Ectodermal cell (in vitro differentiated cells): ENCODE measurements at regions not wholly inside any gene's neighbourhood (a gene's known extent, or its start where the extent isn't known, plus 50 kb on each side); places are given as distances from the start of the nearest gene placed in this dataset.
"Not testable (repeated sequence)": the region's sequence is repeated elsewhere in the genome, so short reads cannot be mapped to it uniquely, and the experiment has no call there.

Experiments used
- H3K27ac ChIP-seq: 2 replicates; pipeline ENCODE4 v1.7.0; 2013; ENCODE audit warnings: mild to moderate bottlenecking, low read depth, low read length; ENCODE audit not compliant: insufficient read depth, poor library complexity, severe bottlenecking
- H3K27me3 ChIP-seq: 2 replicates; pipeline ENCODE4 v1.7.0; 2013; ENCODE audit warnings: mild to moderate bottlenecking, low read length; ENCODE audit not compliant: insufficient read depth, control insufficient read depth, poor library complexity, severe bottlenecking
- H3K36me3 ChIP-seq: one replicate; pipeline ENCODE4 v1.7.0; 2013; ENCODE audit warnings: low read length; ENCODE audit not compliant: control insufficient read depth, insufficient read depth
- H3K4me1 ChIP-seq: one replicate; pipeline ENCODE4 v1.7.0; 2013; ENCODE audit warnings: low read length; ENCODE audit not compliant: control insufficient read depth, insufficient read depth
- H3K4me3 ChIP-seq: 2 replicates; pipeline ENCODE4 v1.7.0; 2013; ENCODE audit warnings: low read depth, low read length, control low read depth; ENCODE audit not compliant: insufficient read depth
- H3K9me3 ChIP-seq: 2 replicates; pipeline ENCODE4 v1.7.0; 2013; ENCODE audit warnings: mild to moderate bottlenecking, low read length, moderate library complexity; ENCODE audit not compliant: control insufficient read depth
- WGBS, 2 experiments: methylation state at CpG; one replicate each; pipeline ENCODE4 v1.1.7; 2013; ENCODE audit warnings: missing lambda C conversion rate in 2 of 2; 5-methylcytosine and 5-hydroxymethylcytosine counted together

GRCh38 chr11:129631201-129631600 lies 184.4 kb upstream of the TMEM45B start:
- 100% methylated on average over 2 of the region's 2 CpGs for WGBS, 2 experiments
- Histone ChIP-seq H3K36me3 (no peaks in the 10 kb centered on the region), H3K27ac (no peak overlapping the region), H3K27me3 (no peaks in the 10 kb centered on the region), H3K4me1 (no peaks in the 10 kb centered on the region), H3K9me3 (no peaks in the 10 kb centered on the region), H3K4me3 (no peak overlapping the region)

GRCh38 chr11:129636926-129637325 lies 178.7 kb upstream of the TMEM45B start:
- 92 to 94% methylated on average over 5 to 6 of the region's 6 CpGs for WGBS, 2 experiments
- Histone ChIP-seq H3K27me3 (no peaks in the 10 kb centered on the region), H3K4me3 (no peak overlapping the region), H3K27ac (no peak overlapping the region), H3K4me1 (no peaks in the 10 kb centered on the region), H3K36me3 (no peaks in the 10 kb centered on the region), H3K9me3 (no peaks in the 10 kb centered on the region)

DNA sequence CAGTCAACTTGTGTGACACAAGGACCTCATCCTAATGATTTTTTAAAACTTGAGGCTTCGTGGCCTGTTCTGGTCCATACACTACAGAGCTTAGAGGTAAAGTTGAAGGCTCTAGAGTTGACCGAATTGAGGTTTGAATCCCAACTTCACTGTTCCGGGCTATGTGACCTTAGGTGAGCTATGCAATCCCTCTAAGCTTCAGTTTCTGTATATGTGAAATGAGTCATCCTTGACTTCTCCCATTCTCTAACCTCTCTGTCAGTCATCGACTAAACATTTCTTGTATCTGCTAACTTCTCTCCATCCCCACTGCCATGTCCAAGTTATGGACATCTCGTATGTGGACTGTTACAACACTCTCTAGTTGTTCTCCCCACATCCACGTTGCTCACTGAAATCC lies 178.2 kb upstream of the TMEM45B start:
- H3K27ac ChIP-seq, result no peak overlapping the region
- no peaks in the 10 kb centered on the region for H3K27me3 ChIP-seq
- no peaks in the 10 kb centered on the region for H3K36me3 ChIP-seq
- H3K4me1 ChIP-seq, result no peaks in the 10 kb centered on the region
- no peaks in the 10 kb centered on the region for H3K9me3 ChIP-seq
- no peak overlapping the region for H3K4me3 ChIP-seq
- 92 to 94% methylated on average over 6 of the region's 6 CpGs for WGBS, 2 experiments

DNA sequence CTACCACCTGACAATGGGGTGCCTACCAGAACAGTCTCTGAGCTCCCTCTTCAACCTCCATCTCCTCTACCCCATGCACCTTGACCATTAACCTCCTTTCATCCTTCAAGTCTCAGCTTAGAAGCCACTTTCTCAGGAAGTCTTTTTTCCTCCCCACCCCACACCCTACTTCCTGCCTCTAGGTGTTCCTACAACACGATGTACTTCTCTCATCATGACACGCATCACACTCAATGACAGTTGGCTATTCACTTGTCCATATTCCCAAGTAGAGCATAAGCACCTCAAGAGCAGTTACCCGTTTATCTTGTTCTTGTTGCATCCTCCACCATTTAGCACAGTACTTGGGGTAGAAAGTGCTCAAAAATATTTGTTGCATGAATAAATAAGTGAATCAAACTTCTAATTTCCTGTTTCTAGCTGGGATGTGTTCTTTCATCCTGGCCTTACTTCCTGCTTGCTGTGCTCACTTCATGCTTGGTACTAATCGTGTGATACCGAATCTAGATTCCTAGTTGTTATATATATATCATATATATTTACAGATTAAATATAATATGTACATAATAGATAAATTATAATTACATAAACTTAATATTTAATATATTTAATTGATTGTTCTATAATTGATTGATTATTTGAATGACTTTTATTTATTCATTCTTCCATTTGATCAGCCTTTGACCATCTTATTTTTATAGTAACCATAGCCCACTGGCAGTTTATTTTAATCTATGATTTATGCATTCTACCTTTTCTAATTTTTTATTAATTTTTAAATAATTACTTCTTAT lies 177.5 kb upstream of the TMEM45B start:
- 91 to 95% methylated on average over 3 of the region's 5 CpGs for whole genome bisulfite sequencing, 2 experiments
- H3K27me3 ChIP-seq, result no peaks in the 10 kb centered on the region
- H3K9me3 ChIP-seq, result no peaks in the 10 kb centered on the region
- H3K4me1 ChIP-seq, result no peaks in the 10 kb centered on the region
- no peaks in the 10 kb centered on the region for H3K36me3 ChIP-seq
- H3K27ac ChIP-seq, result no peak overlapping the region
- H3K4me3 ChIP-seq, result no peak overlapping the region

GRCh38 chr11:129639300-129639699 lies 176.3 kb upstream of the TMEM45B start:
- H3K36me3 ChIP-seq, result no peaks in the 10 kb centered on the region
- WGBS, 2 experiments, result 86 to 100% methylated on average over 2 of the region's 2 CpGs
- no peak overlapping the region for H3K27ac ChIP-seq
- H3K9me3 ChIP-seq, result no peaks in the 10 kb centered on the region
- H3K4me3 ChIP-seq, result no peak overlapping the region
- H3K4me1 ChIP-seq, result no peaks in the 10 kb centered on the region
- no peaks in the 10 kb centered on the region for H3K27me3 ChIP-seq

DNA sequence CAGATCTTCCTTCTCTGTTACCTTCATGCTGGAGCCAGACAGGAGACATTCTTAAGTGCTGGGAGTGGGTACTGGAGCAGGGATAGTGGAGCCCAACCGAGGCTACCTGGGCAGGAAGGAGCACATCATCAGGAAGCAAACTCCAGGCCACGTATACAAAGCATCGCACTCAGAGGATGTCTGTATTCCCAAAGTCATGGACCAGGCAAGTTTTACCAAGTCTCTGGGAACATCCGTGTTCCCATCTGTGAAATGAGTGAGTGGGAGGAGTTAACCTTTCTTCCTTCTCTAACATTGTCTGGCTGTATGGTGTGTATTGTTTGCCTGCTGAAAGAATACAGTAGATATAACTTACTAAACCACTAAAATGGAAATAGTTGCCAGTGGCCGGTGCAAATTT lies 175.0 kb upstream of the TMEM45B start:
- H3K9me3 ChIP-seq, result no peaks in the 10 kb centered on the region
- H3K27ac ChIP-seq, result no peak overlapping the region
- H3K27me3 ChIP-seq, result no peaks in the 10 kb centered on the region
- no peaks in the 10 kb centered on the region for H3K4me1 ChIP-seq
- no peak overlapping the region for H3K4me3 ChIP-seq
- no peaks in the 10 kb centered on the region for H3K36me3 ChIP-seq
- 94 to 96% methylated on average over 5 of the region's 5 CpGs for WGBS, 2 experiments

- Histone ChIP-seq H3K36me3 (no peaks in the 10 kb centered on the region), H3K27ac (no peak overlapping the region), H3K4me3 (no peak overlapping the region), H3K4me1 (no peaks in the 10 kb centered on the region), H3K9me3 (no peaks in the 10 kb centered on the region), H3K27me3 (no peaks in the 10 kb centered on the region)
- WGBS, 2 experiments, result 89 to 90% methylated on average over 6 of the region's 6 CpGs
These were observed 172.5 kb upstream of the TMEM45B start for GRCh38 chr11:129643031-129643721.

DNA sequence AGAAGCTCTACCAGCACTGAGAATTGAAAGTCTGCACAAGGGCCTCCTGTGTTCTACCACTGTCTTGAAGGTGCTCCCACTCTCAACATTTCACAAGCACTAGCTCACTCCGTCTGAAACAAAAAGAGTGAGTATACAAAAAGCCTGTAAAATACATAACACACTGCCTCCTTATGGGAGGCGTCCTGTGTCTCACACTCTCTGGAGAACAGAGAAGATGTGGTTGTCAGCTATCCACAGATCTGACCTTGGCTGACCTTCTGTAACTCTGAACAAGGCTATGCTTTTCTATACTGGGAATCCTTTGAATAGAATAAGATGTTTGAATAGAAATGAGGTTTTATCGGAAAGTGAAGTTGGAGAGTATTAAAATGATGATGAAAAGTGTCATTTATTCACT lies 171.3 kb upstream of the TMEM45B start:
- Histone ChIP-seq H3K4me3 (no peak overlapping the region), H3K9me3 (no peaks in the 10 kb centered on the region), H3K27me3 (no peaks in the 10 kb centered on the region), H3K27ac (no peak overlapping the region), H3K4me1 (no peaks in the 10 kb centered on the region), H3K36me3 (no peaks in the 10 kb centered on the region)
- WGBS, 2 experiments, result 84 to 98% methylated on average over 3 of the region's 3 CpGs

DNA sequence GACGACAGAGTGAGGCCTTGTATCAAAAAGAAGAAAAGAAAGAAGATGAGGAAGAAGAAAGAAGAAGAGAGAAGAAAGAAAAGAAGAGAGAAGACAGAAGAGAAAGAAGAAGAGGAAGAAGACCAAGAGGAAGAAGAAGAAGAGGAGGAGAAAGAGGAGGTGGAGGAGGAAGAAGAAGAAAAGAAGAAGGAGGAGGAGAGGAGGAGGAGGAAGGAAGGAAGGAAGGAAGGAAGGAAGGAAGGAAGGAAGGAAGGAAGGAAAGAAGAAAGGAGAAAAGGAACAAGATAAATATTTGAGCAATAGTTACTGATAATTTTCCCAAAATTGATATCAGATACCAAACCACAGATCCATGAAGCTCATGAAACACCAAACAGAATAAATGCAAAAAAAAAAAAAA lies 169.7 kb upstream of the TMEM45B start:
- 77 to 91% methylated on average over 1 of the region's 1 CpG for whole genome bisulfite sequencing, 2 experiments
- no peak overlapping the region for H3K27ac ChIP-seq
- no peaks in the 10 kb centered on the region for H3K27me3 ChIP-seq
- no peaks in the 10 kb centered on the region for H3K9me3 ChIP-seq
- H3K4me1 ChIP-seq, result no peaks in the 10 kb centered on the region
- no peak overlapping the region for H3K4me3 ChIP-seq
- H3K36me3 ChIP-seq, result no peaks in the 10 kb centered on the region

DNA sequence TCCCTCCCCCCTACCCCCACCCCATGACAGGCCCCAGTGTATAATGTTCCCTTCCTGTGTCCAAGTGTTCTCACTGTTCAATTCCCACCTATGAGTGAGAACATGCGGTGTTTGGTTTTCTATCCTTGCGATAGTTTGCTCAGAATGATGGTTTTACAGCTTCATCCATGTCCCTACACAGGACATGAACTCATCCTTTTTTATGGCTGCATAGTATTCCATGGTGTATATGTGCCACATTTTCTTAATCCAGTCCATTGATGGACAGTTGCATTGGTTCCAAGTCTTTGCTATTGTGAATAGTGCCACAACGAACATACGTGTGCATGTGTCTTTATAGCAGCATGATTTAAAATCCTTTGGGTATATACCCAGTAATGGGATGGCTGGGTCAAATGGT lies 165.6 kb upstream of the TMEM45B start:
- whole genome bisulfite sequencing, 2 experiments, result 92 to 97% methylated on average over 4 of the region's 4 CpGs
- not testable (repeated sequence) for H3K27ac ChIP-seq, H3K9me3 ChIP-seq, H3K36me3 ChIP-seq, H3K4me3 ChIP-seq, H3K27me3 ChIP-seq, H3K4me1 ChIP-seq
